Stomach (tissue), 4 donors: ENCODE measurements at regions not wholly inside any gene's neighbourhood (a gene's known extent, or its start where the extent isn't known, plus 50 kb on each side); places are given as distances from the start of the nearest gene placed in this dataset.

ENCODE experiments used
- CTCF ChIP-seq, 7 experiments: fragments of 450-650 bp in 4 of 7; fragments of 200-600 bp in 3 of 7; sonication (generic) in 3 of 7; IDR thresholded peaks; one replicate each; pipeline ENCODE4 v1.5.1; 2016 to 2019; ENCODE audit warnings: antibody characterized with exemption in 7 of 7, control low read depth in 2 of 7, mild to moderate bottlenecking in 1 of 7
- EP300 ChIP-seq: sonication (generic); formaldehyde crosslinking; IDR thresholded peaks from one replicate; pipeline ENCODE4 v1.6.1; 2017; ENCODE audit warnings: antibody characterized with exemption
- POLR2AphosphoS5 ChIP-seq, 3 donors: sonication (generic); formaldehyde crosslinking; IDR thresholded peaks; one replicate each; pipeline ENCODE4 v1.6.1; 2016; ENCODE audit warnings: antibody characterized with exemption in 3 of 3

GRCh38 chr1:118322331-118322730, 137.3 kb upstream of the SPAG17 start:
- TF ChIP-seq CTCF (IDR thresholded peaks at IDR 0.05), result no peak
- no peak for TF ChIP-seq EP300
- no peak for TF ChIP-seq POLR2AphosphoS5 (IDR thresholded peaks at IDR 0.05)
